ENCODE measurements at regions not wholly inside any gene's neighbourhood (a gene's known extent, or its start where the extent isn't known, plus 50 kb on each side); places are given as distances from the start of the nearest gene placed in this dataset.
"Not testable (repeated sequence)": the region's sequence is repeated elsewhere in the genome, so short reads cannot be mapped to it uniquely, and the experiment has no call there.

- not testable (repeated sequence) for TF ChIP-seq EP300 (IDR thresholded peaks at IDR 0.05)
- TF ChIP-seq, protein P1, sequence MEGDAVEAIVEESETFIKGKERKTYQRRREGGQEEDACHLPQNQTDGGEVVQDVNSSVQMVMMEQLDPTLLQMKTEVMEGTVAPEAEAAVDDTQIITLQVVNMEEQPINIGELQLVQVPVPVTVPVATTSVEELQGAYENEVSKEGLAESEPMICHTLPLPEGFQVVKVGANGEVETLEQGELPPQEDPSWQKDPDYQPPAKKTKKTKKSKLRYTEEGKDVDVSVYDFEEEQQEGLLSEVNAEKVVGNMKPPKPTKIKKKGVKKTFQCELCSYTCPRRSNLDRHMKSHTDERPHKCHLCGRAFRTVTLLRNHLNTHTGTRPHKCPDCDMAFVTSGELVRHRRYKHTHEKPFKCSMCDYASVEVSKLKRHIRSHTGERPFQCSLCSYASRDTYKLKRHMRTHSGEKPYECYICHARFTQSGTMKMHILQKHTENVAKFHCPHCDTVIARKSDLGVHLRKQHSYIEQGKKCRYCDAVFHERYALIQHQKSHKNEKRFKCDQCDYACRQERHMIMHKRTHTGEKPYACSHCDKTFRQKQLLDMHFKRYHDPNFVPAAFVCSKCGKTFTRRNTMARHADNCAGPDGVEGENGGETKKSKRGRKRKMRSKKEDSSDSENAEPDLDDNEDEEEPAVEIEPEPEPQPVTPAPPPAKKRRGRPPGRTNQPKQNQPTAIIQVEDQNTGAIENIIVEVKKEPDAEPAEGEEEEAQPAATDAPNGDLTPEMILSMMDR (IDR thresholded peaks at IDR 0.05): not testable (repeated sequence)
Measured at GRCh38 chr3:195969341-195969740, 61.0 kb upstream of the TNK2 start.

All from tibial nerve (tissue), 4 donors.